HFF-Myc (cell line): ENCODE measurements at regions not wholly inside any gene's neighbourhood (a gene's known extent, or its start where the extent isn't known, plus 50 kb on each side); places are given as distances from the start of the nearest gene placed in this dataset.

Source experiments
- DNase-seq: peaks from one replicate; pipeline ENCODE4 v3.0.0-alpha.2; 2011; ENCODE audit warnings: low read depth; ENCODE audit errors: extremely low read depth
- H3K4me3 ChIP-seq: replicated peaks from 2 replicates; pipeline ENCODE4 v1.5.1; 2011; ENCODE audit warnings: low read depth, mild to moderate bottlenecking, control low read depth, low read length
- CTCF ChIP-seq: IDR thresholded peaks from 2 replicates; pipeline ENCODE4 v1.5.1; 2012; ENCODE audit warnings: mild to moderate bottlenecking, low read depth, low read length, control low read depth; ENCODE audit errors: missing control alignments

- no peak for DNase-seq
- H3K4me3 ChIP-seq: no peak overlapping the region
- TF ChIP-seq CTCF: no peak
Observed at GRCh38 chr16:25413133-25413532, 155.5 kb upstream of the ZKSCAN2 start.

GRCh38 chr16:25411396-25412081, 153.9 kb upstream of the ZKSCAN2 start:
- TF ChIP-seq CTCF: no peak
- DNase-seq: no peak
- no peak overlapping the region for H3K4me3 ChIP-seq

- DNase-seq: no peak
- TF ChIP-seq CTCF: no peak
- no peak overlapping the region for H3K4me3 ChIP-seq
Observed at GRCh38 chr16:25403852-25404251, 146.2 kb upstream of the ZKSCAN2 start.

- DNase-seq: no peak
- TF ChIP-seq CTCF: no peak
- H3K4me3 ChIP-seq: no peak overlapping the region
Observed at GRCh38 chr16:25395528-25395927, 137.9 kb upstream of the ZKSCAN2 start.

- no peak for DNase-seq
- TF ChIP-seq CTCF: no peak
- no peak overlapping the region for H3K4me3 ChIP-seq
Observed at GRCh38 chr16:25390761-25391160, 133.1 kb upstream of the ZKSCAN2 start.

GRCh38 chr16:25374556-25374955, 116.9 kb upstream of the ZKSCAN2 start:
- no peak for DNase-seq
- H3K4me3 ChIP-seq: no peak overlapping the region
- no peak for TF ChIP-seq CTCF

GRCh38 chr16:25372716-25373115, 115.1 kb upstream of the ZKSCAN2 start:
- no peak for DNase-seq
- no peak for TF ChIP-seq CTCF
- H3K4me3 ChIP-seq: no peak overlapping the region
